ENCODE measurements at regions not wholly inside any gene's neighbourhood (a gene's known extent, or its start where the extent isn't known, plus 50 kb on each side); places are given as distances from the start of the nearest gene placed in this dataset.

- TF ChIP-seq POLR2AphosphoS5 (IDR thresholded peaks at IDR 0.05; ENCODE audit: low read depth, low read length) (no peak), TAF1 (IDR thresholded peaks at IDR 0.05; ENCODE audit: low read depth, low read length) (no peak), SP4 (IDR thresholded peaks at IDR 0.05; ENCODE audit: low read length) (no peak)
- TF ChIP-seq, protein P1, sequence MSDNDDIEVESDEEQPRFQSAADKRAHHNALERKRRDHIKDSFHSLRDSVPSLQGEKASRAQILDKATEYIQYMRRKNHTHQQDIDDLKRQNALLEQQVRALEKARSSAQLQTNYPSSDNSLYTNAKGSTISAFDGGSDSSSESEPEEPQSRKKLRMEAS (IDR thresholded peaks at IDR 0.05): no peak
Observed at GRCh38 chr6:137763886-137764285, 103.2 kb upstream of the TNFAIP3 start (continued).

Data from H1 (cell line).